AG20443 (cell line): ENCODE measurements at regions not wholly inside any gene's neighbourhood (a gene's known extent, or its start where the extent isn't known, plus 50 kb on each side); places are given as distances from the start of the nearest gene placed in this dataset.

ENCODE experiments used
- DNase-seq: peaks from one replicate; pipeline ENCODE4 v3.0.0; 2012; ENCODE audit warnings: low spot score, mixed read lengths

DNA sequence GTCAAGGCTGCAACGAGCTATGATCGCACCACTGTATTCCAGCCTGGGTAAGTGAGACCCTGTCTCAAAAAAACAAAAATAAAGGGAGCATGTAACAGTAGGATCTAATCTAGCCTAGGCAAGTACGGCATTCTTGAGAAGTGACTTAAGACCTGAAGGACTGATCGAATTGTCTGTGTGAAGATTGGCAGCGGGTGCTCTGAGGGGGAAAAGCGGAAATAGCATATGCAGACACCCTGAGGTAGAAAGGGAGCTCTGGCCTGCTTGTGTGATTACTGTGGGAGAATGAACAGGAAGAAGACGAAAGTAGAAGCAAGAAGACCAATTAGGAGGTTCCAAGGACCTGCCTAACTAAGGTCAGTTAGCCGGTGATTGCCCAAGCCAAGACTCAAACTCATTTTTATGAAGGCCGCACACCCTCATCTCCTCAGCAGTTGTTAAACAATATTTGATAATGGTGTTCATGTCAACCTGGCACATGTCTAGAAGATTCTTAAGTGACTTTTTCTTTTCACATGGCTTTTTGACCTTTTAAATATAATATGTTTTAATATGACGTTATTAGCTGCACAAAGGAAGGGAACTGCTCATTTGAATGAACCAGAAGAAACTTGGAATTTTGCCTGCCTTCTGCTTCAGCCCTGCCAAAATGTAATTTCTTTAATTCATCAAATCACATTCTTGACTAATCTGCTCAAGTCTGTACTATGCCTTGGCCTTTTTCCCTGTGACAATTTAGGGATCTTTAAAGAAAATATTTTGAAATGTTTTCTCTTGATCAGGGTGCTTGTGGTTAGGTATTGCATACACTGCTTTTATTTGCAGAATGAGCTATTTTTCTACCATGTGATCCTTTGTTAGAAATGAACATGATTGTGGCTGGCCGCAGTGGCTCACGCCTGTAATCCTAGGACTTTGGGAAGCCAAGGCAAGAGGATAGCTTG, 289.2 kb upstream of the DMRT1 start:
- no peak for DNase-seq

GRCh38 chr9:555493-555892, 286.0 kb upstream of the DMRT1 start:
- no peak for DNase-seq

- DNase-seq = no peak
Observed at GRCh38 chr9:556199-556598, 285.3 kb upstream of the DMRT1 start.

DNA sequence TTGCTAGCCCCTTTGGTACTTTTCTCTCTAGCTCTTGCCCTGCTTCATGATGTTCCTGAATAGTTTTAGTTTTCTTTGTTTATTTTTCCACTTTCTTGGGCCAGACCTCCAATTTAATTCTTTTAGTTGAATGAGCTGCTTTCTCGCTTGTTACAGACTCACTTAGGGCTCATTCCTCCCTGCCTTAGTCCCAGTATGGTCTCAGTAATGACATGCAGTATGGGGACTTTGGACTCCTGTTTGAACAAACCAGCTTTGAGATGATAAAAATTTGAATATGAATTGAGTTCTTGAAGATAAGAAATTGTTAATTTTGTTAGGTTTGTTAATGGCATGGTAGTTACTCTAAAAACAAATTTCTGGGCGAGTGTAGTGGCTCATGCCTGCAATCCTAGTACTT, 284.8 kb upstream of the DMRT1 start:
- no peak for DNase-seq

- DNase-seq = no peak
Observed at GRCh38 chr9:557601-558201, 283.8 kb upstream of the DMRT1 start.

DNA sequence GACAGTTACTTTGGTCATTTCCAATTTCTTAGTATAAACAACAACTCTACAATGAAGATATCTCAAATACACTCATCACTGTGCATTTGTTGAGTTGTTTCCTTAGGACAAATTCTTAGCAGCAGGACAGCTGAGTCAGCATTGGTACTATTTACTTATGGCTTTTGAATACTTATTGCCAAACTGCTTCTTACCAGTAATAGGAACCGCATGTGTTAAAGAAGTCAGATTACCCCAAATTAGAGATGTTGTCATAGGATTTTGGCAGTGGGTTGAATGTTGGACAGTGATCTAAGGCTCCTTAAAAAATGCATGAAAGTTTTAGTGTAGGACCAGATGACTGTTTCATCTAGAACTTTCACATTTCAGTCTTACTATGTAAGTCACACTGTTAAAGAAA, 280.1 kb upstream of the DMRT1 start:
- no peak for DNase-seq

- DNase-seq = no peak
Observed at GRCh38 chr9:563200-563599, 278.3 kb upstream of the DMRT1 start.

- DNase-seq = no peak
Observed at GRCh38 chr9:565528-565927, 276.0 kb upstream of the DMRT1 start.

DNA sequence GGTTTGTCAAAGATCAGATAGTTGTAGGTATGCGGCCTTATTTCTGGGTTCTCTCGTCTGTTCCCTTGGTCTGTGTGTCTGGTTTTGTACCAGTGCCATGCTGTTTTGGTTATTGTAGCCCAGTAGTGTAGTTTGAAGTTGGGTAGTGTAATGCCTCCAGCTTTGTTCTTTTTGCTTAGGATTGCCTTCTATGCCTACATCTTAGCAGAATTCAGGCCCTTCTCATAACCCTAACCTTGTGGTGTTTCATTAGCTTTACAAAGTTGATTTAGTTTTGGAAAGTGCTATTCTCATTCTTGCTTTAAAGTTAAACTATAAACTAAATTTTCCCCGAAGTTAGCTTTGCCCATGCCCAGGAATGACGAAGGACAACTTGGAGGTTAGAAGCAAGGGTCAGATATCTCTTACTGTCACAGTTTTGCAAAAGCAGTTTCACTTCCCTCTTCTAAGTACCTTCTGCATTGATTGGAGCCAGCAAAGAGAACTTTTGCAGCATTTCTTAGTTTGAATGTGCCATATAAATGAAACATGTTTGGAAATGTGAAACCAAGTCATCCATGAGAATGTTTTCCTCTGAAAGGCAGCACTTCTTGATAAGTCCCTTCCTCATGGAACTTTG, 274.3 kb upstream of the DMRT1 start:
- DNase-seq = no peak

- no peak for DNase-seq
Observed at GRCh38 chr9:567747-568305, 273.7 kb upstream of the DMRT1 start.

GRCh38 chr9:569296-569695, 272.2 kb upstream of the DMRT1 start:
- DNase-seq = no peak

DNA sequence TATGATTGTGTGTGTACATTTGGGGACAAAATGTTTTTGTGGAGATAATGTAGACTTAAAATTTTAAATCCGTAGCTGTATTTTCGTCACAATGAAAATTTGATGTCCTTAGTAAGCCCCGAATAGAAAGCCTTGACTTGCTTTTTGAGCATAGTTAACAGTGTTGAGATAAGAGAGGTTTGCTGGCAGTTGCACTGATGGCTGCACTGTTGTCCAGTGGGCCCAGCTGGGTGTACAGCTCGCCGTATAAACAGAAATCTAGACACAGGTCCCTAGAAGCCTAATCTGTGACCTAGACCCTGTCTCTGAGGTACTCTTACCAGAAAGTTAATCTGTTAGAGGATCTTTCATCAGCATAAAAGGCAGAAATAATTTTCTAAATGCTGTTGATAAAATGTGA, 271.3 kb upstream of the DMRT1 start:
- DNase-seq = no peak

DNA sequence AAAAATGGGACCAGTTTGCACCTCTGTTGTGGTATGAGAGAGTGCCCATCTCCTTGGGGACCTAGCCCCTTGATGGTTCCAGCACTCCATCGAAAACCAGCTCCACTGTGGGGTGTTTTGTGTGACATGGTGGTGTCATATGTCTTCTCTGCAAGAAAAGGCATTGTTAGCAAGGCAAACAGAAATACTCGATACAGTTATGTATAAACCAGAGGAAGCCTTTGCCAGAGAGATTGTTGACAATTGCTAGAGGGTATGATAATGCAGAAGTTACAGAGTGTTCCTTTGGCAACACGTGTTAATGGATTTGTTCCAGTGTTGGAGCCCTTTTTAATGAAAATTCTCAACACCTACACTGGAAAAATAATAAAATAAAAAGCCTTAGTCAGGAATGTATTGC, 270.4 kb upstream of the DMRT1 start:
- DNase-seq = no peak

DNA sequence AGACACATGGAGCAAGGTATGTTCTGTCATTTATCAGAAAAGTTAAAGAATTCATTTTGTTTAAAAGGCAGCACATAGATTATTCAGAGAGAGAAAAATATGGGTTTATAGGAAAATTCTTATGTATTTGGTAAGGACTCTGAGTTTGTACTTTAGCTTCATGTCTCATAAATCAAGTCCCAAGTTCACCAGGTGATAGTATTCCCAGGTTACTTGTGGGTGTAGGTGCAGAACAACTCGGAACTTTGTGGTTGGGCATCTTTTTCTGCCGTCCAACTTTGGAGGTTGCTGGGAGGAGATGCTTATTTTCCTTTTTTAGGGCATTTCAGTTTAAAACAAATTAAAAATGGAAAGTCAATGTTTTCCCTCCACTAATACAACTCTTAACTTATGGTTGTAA, 269.8 kb upstream of the DMRT1 start:
- no peak for DNase-seq

- no peak for DNase-seq
Observed at GRCh38 chr9:573691-574410, 267.6 kb upstream of the DMRT1 start.

DNA sequence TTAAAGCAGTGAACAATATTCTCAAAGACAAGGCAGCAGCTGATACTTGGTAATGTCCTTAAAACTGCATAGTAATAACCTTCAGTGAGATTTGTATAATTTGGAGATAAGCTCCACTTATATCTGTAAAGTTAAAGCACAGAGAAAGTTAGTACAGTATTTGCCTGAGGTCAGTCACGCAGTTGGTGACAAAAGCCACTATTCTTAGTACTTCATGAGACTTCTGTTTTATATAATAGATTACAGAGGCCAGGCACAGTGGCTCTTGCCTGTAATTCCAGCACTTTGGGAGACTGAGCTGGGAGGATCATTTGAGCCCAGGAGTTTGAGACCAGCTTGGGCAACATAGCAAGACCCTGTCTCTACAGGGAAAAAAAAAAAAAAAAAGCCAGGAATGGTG, 266.4 kb upstream of the DMRT1 start:
- no peak for DNase-seq

DNA sequence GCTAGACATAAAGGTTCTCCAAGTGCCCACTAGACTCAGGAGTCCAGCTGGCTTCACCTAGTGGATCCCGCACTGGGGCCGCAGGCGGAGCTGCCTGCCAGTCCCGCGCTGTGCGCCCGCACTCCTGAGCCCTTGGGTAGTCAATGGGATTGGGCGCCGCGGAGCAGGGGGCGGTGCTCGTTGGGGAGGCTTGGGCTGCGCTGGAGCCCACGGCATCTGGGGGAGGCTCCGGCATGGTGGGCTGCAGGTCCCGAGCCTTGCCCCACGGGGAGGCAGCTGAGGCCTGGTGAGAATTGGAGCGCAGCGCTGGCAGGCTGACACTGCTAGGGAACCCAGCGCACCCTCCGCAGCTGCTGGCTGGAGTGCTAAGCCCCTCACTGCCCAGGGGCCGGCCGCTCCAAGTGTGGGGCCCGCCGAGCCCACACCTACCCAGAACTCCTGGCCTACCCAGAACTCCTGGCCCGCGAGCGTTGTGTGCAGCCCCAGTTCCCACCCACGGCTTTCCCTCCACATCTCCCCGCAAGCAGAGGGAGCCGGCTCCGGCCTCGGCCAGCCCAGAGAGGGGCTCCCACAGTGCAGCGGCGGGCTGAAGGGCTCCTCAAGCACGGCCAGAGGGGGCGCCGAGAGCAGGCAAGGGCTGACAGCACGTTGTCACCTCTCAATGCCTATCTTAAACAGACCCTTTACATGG, 260.7 kb upstream of the DMRT1 start:
- no peak for DNase-seq

DNA sequence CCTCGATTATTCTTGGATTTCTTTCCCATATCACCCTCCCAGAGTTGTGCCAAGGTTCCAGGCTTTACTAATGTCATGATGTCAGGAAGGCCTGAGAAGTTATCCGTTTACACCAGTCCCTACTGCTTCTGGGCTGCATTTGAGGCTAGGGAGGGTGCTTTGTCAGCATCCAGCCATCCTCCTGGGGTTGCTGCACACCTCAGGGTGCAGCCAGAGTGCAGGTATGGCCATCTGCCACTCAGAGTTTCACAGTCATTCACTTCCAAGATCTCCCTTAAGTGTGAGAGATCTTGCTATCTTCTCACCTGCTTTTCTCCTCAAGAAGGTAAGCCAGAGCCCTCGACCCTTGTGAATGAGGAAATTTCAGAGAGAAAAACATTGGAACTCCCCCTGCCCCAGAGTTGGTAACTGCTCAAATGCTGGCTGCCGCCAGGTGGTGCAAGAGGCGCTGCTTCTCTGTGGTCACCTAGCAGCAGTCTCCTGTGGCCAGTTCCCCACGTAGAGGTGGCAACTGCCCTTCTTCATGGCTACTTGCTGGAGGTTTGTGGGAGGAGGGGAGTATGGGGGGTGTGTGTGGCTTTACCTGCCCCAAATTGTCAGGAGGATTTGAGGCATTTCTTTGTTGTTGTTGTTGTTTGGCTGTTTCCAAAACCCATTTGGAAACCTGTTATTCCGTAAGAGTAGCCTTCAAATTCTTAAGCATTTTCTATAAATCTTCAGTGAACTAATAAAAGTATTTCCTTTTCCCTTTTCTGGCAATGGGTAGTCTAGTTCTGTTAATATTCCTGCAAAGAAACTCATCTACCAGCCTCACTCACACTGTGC, 259.6 kb upstream of the DMRT1 start:
- no peak for DNase-seq

DNA sequence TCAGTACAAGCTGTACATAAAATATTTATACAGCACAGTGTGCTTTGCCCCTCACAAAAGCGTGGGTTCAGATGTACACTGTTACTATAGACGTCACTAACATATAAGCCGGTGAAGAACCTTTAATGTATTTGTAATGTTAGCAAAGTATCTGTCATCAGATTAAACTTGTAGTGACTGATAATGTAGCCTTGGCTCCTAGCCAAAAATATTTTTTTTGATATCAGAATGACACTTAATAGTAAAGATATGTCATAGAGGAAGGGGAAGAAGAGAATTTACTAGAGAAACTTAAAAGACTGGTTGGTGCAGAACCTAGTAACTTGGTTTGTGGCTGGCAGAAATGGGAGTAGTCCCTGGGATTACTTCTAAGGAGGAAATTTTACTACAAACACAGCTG, 258.7 kb upstream of the DMRT1 start:
- no peak for DNase-seq

GRCh38 chr9:587527-587926, 254.0 kb upstream of the DMRT1 start:
- DNase-seq = no peak

GRCh38 chr9:588981-589380, 252.5 kb upstream of the DMRT1 start:
- no peak for DNase-seq
